ENCODE measurements at regions not wholly inside any gene's neighbourhood (a gene's known extent, or its start where the extent isn't known, plus 50 kb on each side); places are given as distances from the start of the nearest gene placed in this dataset.

GRCh38 chr21:36217743-36218142, 61.1 kb downstream of the DOP1B start:
- TF ChIP-seq POLR2AphosphoS5 (IDR thresholded peaks at IDR 0.05) (no peak), EP300 (IDR thresholded peaks at IDR 0.05) (no peak), CTCF (IDR thresholded peaks at IDR 0.05) (no peak), POLR2A (IDR thresholded peaks at IDR 0.05) (no peak)
